ENCODE measurements at regions not wholly inside any gene's neighbourhood (a gene's known extent, or its start where the extent isn't known, plus 50 kb on each side); places are given as distances from the start of the nearest gene placed in this dataset.

GRCh38 chr2:16578081-16578480 is 87.6 kb downstream of the CYRIA start:
- TF ChIP-seq ARNT (IDR thresholded peaks at IDR 0.05): no peak
- TF ChIP-seq SP1 (IDR thresholded peaks at IDR 0.05): no peak
- TF ChIP-seq TARDBP (IDR thresholded peaks at IDR 0.05): no peak
